Fibroblast of lung (primary cell): ENCODE measurements at regions not wholly inside any gene's neighbourhood (a gene's known extent, or its start where the extent isn't known, plus 50 kb on each side); places are given as distances from the start of the nearest gene placed in this dataset.

ENCODE experiments used
- DNase-seq, 2 donors: peaks; one replicate each; pipeline versions ENCODE4 v3.0.0 to v3.0.0-alpha.2; 2010; ENCODE audit warnings: low read depth in 2 of 2
- H2AFZ ChIP-seq: 2 replicates; pipeline ENCODE4 v1.5.1; 2012; ENCODE audit warnings: low read length, control low read depth, inconsistent platforms
- H3K27ac ChIP-seq: 2 replicates; pipeline ENCODE4 v1.5.1; 2011; ENCODE audit warnings: low read length, control low read depth; ENCODE audit not compliant: insufficient read depth
- H3K27me3 ChIP-seq: 2 replicates; pipeline ENCODE4 v1.5.1; 2011; ENCODE audit warnings: mild to moderate bottlenecking, low read length; ENCODE audit not compliant: control insufficient read depth, insufficient read depth
- H3K36me3 ChIP-seq: 2 replicates; pipeline ENCODE4 v1.5.1; 2011; ENCODE audit warnings: low read length; ENCODE audit not compliant: control insufficient read depth, insufficient read depth
- H3K4me1 ChIP-seq: 2 replicates; pipeline ENCODE4 v1.5.1; 2011; ENCODE audit warnings: low read length; ENCODE audit not compliant: control insufficient read depth, insufficient read depth; ENCODE audit errors: extremely low read depth
- H3K4me2 ChIP-seq: 2 replicates; pipeline ENCODE4 v1.5.1; 2011; ENCODE audit warnings: low read length, control low read depth; ENCODE audit not compliant: insufficient read depth; ENCODE audit errors: extremely low read depth
- H3K4me3 ChIP-seq, 4 experiments: fragments of 200-600 bp in 1 of 4; sonication (generic) in 1 of 4; replicated peaks in 1 of 4; 2 replicates each; pipeline ENCODE4 v1.5.1; 2011 to 2016; ENCODE audit warnings: low read length in 4 of 4, low read depth in 3 of 4, mild to moderate bottlenecking in 3 of 4, control low read depth in 2 of 4, inconsistent platforms in 1 of 4, mixed read lengths in 1 of 4; ENCODE audit not compliant: insufficient read depth in 1 of 4; ENCODE audit errors: control extremely low read depth in 1 of 4
- H3K79me2 ChIP-seq: 2 replicates; pipeline ENCODE4 v1.5.1; 2012; ENCODE audit warnings: mild to moderate bottlenecking, low read length, inconsistent platforms; ENCODE audit not compliant: control insufficient read depth, insufficient read depth
- H3K9ac ChIP-seq: 2 replicates; pipeline ENCODE4 v1.5.1; 2011; ENCODE audit warnings: mild to moderate bottlenecking, low read length, control low read depth; ENCODE audit not compliant: insufficient read depth
- H3K9me3 ChIP-seq: 2 replicates; pipeline ENCODE4 v1.5.1; 2012; ENCODE audit warnings: low read depth, low read length; ENCODE audit not compliant: control insufficient read depth, insufficient read depth
- H4K20me1 ChIP-seq: 2 replicates; pipeline ENCODE4 v1.5.1; 2011; ENCODE audit warnings: low read length; ENCODE audit not compliant: control insufficient read depth, insufficient read depth; ENCODE audit errors: extremely low read depth
- CTCF ChIP-seq, 2 donors: IDR thresholded peaks in 1 of 2; conservative IDR thresholded peaks in 1 of 2; 1 replicate in 1 of 2; 2 replicates in 1 of 2; pipeline ENCODE4 v1.5.1; 2011 to 2012; ENCODE audit warnings: low read length in 2 of 2, control low read depth in 1 of 2, inconsistent platforms in 1 of 2, low read depth in 1 of 2, mild to moderate bottlenecking in 1 of 2
- EZH2 ChIP-seq: IDR thresholded peaks from 2 replicates; pipeline ENCODE4 v1.5.1; 2012; ENCODE audit warnings: low read length, control low read depth, mild to moderate bottlenecking; ENCODE audit errors: missing control alignments

- Histone ChIP-seq H3K4me2 (no peak overlapping the region), H3K36me3 (no peaks in the 10 kb centered on the region), H4K20me1 (no peaks in the 10 kb centered on the region), H2AFZ (no peak overlapping the region), H3K9me3 (no peaks in the 10 kb centered on the region), H3K4me3 (no peak overlapping the region), H3K9ac (no peak overlapping the region), H3K27me3 (no peaks in the 10 kb centered on the region), H3K79me2 (no peaks in the 10 kb centered on the region), H3K27ac (no peak overlapping the region), H3K4me1 (no peaks in the 10 kb centered on the region)
- no peak for TF ChIP-seq CTCF (conservative IDR thresholded peaks at IDR 0.05 in 1 of 2, IDR thresholded peaks at IDR 0.05 in 1 of 2; ENCODE audit: low read depth in 1 of 2, low read length in 2 of 2)
- TF ChIP-seq EZH2: no peak
- DNase-seq: peak; percentile 12 to 36
Measured at GRCh38 chr5:103617913-103618312, 55.3 kb upstream of the NUDT12 start.

DNA sequence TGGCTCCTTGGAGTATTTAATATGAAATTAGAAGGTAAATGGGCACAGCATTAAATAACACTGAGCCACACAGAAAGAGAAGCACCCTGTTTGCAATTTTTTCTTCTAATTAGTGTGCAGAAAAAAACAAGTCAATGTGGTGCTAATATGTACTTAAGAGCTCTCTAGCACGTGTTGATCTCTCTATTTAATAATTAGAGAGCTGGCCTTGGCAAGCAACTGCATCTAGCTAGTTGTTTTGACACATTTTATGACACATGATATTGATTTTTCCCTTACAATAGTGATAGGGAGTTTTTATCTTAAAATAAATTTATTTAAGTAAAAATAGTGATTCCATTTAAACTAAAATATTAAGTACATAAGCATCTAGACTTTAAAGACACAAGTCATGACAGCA lies 54.5 kb upstream of the NUDT12 start:
- Histone ChIP-seq H3K27ac (no peak overlapping the region), H3K9ac (no peak overlapping the region), H3K4me2 (no peak overlapping the region), H4K20me1 (no peaks in the 10 kb centered on the region), H3K36me3 (no peaks in the 10 kb centered on the region), H3K9me3 (no peaks in the 10 kb centered on the region), H3K4me3 (no peak overlapping the region), H2AFZ (no peak overlapping the region), H3K79me2 (no peaks in the 10 kb centered on the region), H3K4me1 (no peaks in the 10 kb centered on the region), H3K27me3 (no peaks in the 10 kb centered on the region)
- DNase-seq: no peak
- no peak for TF ChIP-seq EZH2
- no peak for TF ChIP-seq CTCF (conservative IDR thresholded peaks at IDR 0.05 in 1 of 2, IDR thresholded peaks at IDR 0.05 in 1 of 2; ENCODE audit: low read depth in 1 of 2, low read length in 2 of 2)

DNA sequence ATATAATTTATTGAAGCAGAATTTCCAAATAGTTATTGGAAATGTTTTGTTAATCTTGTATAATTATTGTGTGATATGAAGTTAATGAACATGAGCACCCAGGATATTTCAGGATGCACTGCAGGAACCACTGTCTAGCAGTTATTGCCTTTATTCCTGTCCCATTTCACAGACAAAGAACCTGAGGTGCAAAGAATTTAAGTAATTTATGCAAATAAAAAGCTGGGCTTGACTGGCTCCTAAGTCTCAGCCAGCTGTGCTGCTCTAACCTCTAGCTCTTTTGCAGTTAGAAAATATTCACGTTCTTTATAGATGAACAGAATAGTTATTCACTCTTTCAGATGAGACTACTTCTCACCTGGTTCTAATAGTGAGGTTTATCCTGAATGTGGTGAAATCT lies 50.0 kb upstream of the NUDT12 start:
- Histone ChIP-seq H4K20me1 (no peaks in the 10 kb centered on the region), H3K9ac (no peak overlapping the region), H3K4me2 (no peak overlapping the region), H3K27me3 (no peaks in the 10 kb centered on the region), H3K36me3 (no peaks in the 10 kb centered on the region), H3K4me3 (no peak overlapping the region), H3K79me2 (no peaks in the 10 kb centered on the region), H3K4me1 (no peaks in the 10 kb centered on the region), H3K9me3 (no peaks in the 10 kb centered on the region), H3K27ac (no peak overlapping the region), H2AFZ (no peak overlapping the region)
- TF ChIP-seq CTCF (conservative IDR thresholded peaks at IDR 0.05 in 1 of 2, IDR thresholded peaks at IDR 0.05 in 1 of 2; ENCODE audit: low read depth in 1 of 2, low read length in 2 of 2) (no peak), EZH2 (no peak)
- no peak for DNase-seq
